Body of pancreas (tissue), 4 donors: ENCODE measurements at regions not wholly inside any gene's neighbourhood (a gene's known extent, or its start where the extent isn't known, plus 50 kb on each side); places are given as distances from the start of the nearest gene placed in this dataset.

Experiments used
- ATAC-seq: fragments of 150-250 bp; one replicate; pipeline ENCODE4 v1.9.1; 2016
- DNase-seq, 4 donors: peaks; one replicate each; pipeline ENCODE4 v3.0.0-alpha.2; 2019
- H3K27ac ChIP-seq, 4 donors: fragments of 200-600 bp; sonication (generic); 1 replicate in 3 of 4; 2 replicates in 1 of 4; pipeline versions ENCODE4 v1.5.1 to v1.6.1; 2016 to 2019; ENCODE audit warnings: mild to moderate bottlenecking in 1 of 4, mixed read lengths in 1 of 4, moderate library complexity in 1 of 4
- H3K27me3 ChIP-seq, 2 donors: fragments of 200-600 bp; sonication (generic); one replicate each; pipeline ENCODE4 v1.6.0; 2016; ENCODE audit warnings: mild to moderate bottlenecking in 1 of 2
- H3K36me3 ChIP-seq, 2 donors: fragments of 200-600 bp; sonication (generic); replicated peaks in 1 of 2; 2 replicates each; pipeline ENCODE4 v1.5.1; 2016; ENCODE audit warnings: low read depth in 2 of 2; ENCODE audit not compliant: insufficient read depth in 1 of 2
- H3K4me1 ChIP-seq: fragments of 200-600 bp; sonication (generic); one replicate; pipeline ENCODE4 v1.6.0; 2016
- H3K4me3 ChIP-seq, 2 donors: fragments of 200-600 bp; sonication (generic); 1 replicate in 1 of 2; 2 replicates in 1 of 2; pipeline ENCODE4 v1.5.1; 2016 to 2019
- H3K9me3 ChIP-seq, 3 donors: fragments of 200-600 bp; sonication (generic); 1 replicate in 2 of 3; 2 replicates in 1 of 3; pipeline ENCODE4 v1.5.1; 2016
- CTCF ChIP-seq, 7 experiments: fragments of 450-650 bp in 4 of 7; fragments of 200-600 bp in 3 of 7; sonication (generic) in 3 of 7; IDR thresholded peaks; one replicate each; pipeline ENCODE4 v1.5.1; 2016 to 2019; ENCODE audit warnings: antibody characterized with exemption in 7 of 7
- POLR2A ChIP-seq, 3 donors: fragments of 450-650 bp; IDR thresholded peaks; one replicate each; pipeline ENCODE4 v1.6.1; 2016; ENCODE audit warnings: antibody characterized with exemption in 3 of 3, mild to moderate bottlenecking in 2 of 3
- WGBS, 2 donors: methylation state at CpG; one replicate each; pipeline ENCODE4 v1.1.5; 2017; 5-methylcytosine and 5-hydroxymethylcytosine counted together
- intact Hi-C: fragments of 100-400 bp; cut with DNase I; formaldehyde crosslinking; loops from one replicate; pipeline ENCODE4 v1.15.1; 2023

- Histone ChIP-seq H3K4me1 (peaks cover 29% of the 10 kb centered on the region), H3K9me3 (no peaks in the 10 kb centered on the region), H3K27me3 (no peaks in the 10 kb centered on the region), H3K36me3 (no peaks in the 10 kb centered on the region), H3K27ac (peak overlapping the region in 1 of 4 donors; percentile 10), H3K4me3 (no peak overlapping the region)
- DNase-seq (peak in 1 of 4 donors; percentile 42), ATAC-seq (peak; percentile 26)
- TF ChIP-seq POLR2A (IDR thresholded peaks at IDR 0.05) (no peak), CTCF (IDR thresholded peaks at IDR 0.05) (peak in 4 of 7 experiments; percentile 26 to 39 (median 30))
- intact Hi-C loops = no loop called here
- 18 to 20% methylated on average over 3 to 5 of the region's 5 CpGs for WGBS, 2 donors
These were observed 84.5 kb upstream of the TAF1B start for GRCh38 chr2:9758741-9759140.

GRCh38 chr2:9760069-9760901 is 83.0 kb upstream of the TAF1B start:
- no peak for DNase-seq
- no peaks in the 10 kb centered on the region for H3K36me3 ChIP-seq
- intact Hi-C loops = no loop called here
- H3K27me3 ChIP-seq = no peaks in the 10 kb centered on the region
- peaks cover 34% of the 10 kb centered on the region for H3K4me1 ChIP-seq
- no peaks in the 10 kb centered on the region for H3K9me3 ChIP-seq
- ATAC-seq = no peak
- no peak overlapping the region for H3K4me3 ChIP-seq
- WGBS, 2 donors = 80 to 88% methylated on average over 4 of the region's 4 CpGs
- TF ChIP-seq CTCF (IDR thresholded peaks at IDR 0.05) (no peak), POLR2A (IDR thresholded peaks at IDR 0.05) (no peak)
- H3K27ac ChIP-seq = no peak overlapping the region

GRCh38 chr2:9760902-9761228 is 82.4 kb upstream of the TAF1B start:
- no peak for TF ChIP-seq POLR2A (IDR thresholded peaks at IDR 0.05)
- TF ChIP-seq CTCF (IDR thresholded peaks at IDR 0.05) = no peak
- Histone ChIP-seq H3K27me3 (no peaks in the 10 kb centered on the region), H3K36me3 (no peaks in the 10 kb centered on the region), H3K4me3 (no peak overlapping the region), H3K9me3 (no peaks in the 10 kb centered on the region), H3K4me1 (peaks cover 34% of the 10 kb centered on the region), H3K27ac (no peak overlapping the region)
- intact Hi-C loops = no loop called here
- no peak for ATAC-seq
- 77 to 81% methylated on average over 7 of the region's 7 CpGs for WGBS, 2 donors
- DNase-seq = no peak

- H3K27ac ChIP-seq = no peak overlapping the region
- intact Hi-C loops = no loop called here
These were observed 81.7 kb upstream of the TAF1B start for GRCh38 chr2:9761577-9761976.

More at GRCh38 chr2:9761577-9761976, 81.7 kb upstream of the TAF1B start:
- ATAC-seq (no peak), DNase-seq (no peak)
- peaks cover 34% of the 10 kb centered on the region for H3K4me1 ChIP-seq
- 91 to 96% methylated on average over 10 to 11 of the region's 11 CpGs for WGBS, 2 donors
- no peak overlapping the region for H3K4me3 ChIP-seq
- H3K36me3 ChIP-seq = no peaks in the 10 kb centered on the region
- H3K27me3 ChIP-seq = no peaks in the 10 kb centered on the region
- H3K9me3 ChIP-seq = no peaks in the 10 kb centered on the region
- no peak for TF ChIP-seq CTCF (IDR thresholded peaks at IDR 0.05)
- TF ChIP-seq POLR2A (IDR thresholded peaks at IDR 0.05) = no peak
